ENCODE measurements at regions not wholly inside any gene's neighbourhood (a gene's known extent, or its start where the extent isn't known, plus 50 kb on each side); places are given as distances from the start of the nearest gene placed in this dataset.

DNA sequence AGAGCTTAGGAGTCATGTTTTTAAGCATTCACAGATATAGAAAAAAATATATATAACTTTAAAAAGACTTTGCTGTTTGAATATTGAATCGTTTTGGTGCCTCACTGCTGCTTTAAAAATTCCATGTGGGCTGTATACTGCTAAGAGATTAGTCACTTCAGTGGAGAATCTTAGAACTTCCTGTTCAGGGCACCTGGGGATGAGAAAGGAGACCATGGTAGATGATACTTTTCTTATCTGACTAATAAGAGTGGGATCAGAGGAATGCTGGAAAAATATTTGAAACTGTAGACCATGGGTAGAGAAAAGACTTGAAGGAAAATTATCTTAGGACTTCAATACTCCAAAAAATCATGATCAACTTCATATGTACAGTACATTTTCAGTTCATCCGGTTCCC is 442.2 kb upstream of the SETBP1 start:
- no peak for DNase-seq
- no peaks in the 10 kb centered on the region for H3K27me3 ChIP-seq
- no peak overlapping the region for H3K27ac ChIP-seq
- 53 to 73% (median 56%) methylated on average over 2 of the region's 2 CpGs for WGBS, 5 donors
- intact Hi-C loops (cut with DNase I; ENCODE audit: low total_unique reads), result no loop called here
- no peaks in the 10 kb centered on the region for H3K36me3 ChIP-seq
- H3K9me3 ChIP-seq, result no peaks in the 10 kb centered on the region
- H3K4me3 ChIP-seq, result no peak overlapping the region
- TF ChIP-seq POLR2A (IDR thresholded peaks at IDR 0.05) (no peak), EP300 (IDR thresholded peaks at IDR 0.05) (no peak)
- no peaks in the 10 kb centered on the region for H3K4me1 ChIP-seq

DNA sequence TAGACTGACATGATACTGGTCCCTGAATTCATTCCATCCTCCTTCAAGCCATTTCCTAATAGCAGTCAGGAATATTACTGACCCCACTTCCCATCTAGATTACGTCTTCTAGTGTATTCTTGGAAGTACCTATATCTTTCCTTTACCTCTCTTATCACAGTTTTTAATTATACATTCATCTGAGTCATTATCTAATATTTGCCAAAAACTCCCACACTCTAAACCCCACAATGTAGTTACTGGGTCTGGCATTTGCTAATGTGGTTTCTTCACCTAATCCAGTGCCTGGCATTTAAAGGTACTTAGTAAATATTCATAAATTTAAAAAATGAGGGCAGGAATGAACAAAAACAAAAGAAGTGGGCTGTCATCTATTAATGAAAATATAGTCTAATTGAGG is 441.8 kb upstream of the SETBP1 start:
- H3K36me3 ChIP-seq, result no peaks in the 10 kb centered on the region
- no peak for TF ChIP-seq EP300 (IDR thresholded peaks at IDR 0.05)
- no peak for TF ChIP-seq POLR2AphosphoS5 (IDR thresholded peaks at IDR 0.05)
- TF ChIP-seq POLR2A (IDR thresholded peaks at IDR 0.05), result no peak
- TF ChIP-seq, protein P1, sequence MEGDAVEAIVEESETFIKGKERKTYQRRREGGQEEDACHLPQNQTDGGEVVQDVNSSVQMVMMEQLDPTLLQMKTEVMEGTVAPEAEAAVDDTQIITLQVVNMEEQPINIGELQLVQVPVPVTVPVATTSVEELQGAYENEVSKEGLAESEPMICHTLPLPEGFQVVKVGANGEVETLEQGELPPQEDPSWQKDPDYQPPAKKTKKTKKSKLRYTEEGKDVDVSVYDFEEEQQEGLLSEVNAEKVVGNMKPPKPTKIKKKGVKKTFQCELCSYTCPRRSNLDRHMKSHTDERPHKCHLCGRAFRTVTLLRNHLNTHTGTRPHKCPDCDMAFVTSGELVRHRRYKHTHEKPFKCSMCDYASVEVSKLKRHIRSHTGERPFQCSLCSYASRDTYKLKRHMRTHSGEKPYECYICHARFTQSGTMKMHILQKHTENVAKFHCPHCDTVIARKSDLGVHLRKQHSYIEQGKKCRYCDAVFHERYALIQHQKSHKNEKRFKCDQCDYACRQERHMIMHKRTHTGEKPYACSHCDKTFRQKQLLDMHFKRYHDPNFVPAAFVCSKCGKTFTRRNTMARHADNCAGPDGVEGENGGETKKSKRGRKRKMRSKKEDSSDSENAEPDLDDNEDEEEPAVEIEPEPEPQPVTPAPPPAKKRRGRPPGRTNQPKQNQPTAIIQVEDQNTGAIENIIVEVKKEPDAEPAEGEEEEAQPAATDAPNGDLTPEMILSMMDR (IDR thresholded peaks at IDR 0.05), result no peak
- no peak for DNase-seq
- H3K4me1 ChIP-seq, result no peaks in the 10 kb centered on the region
- H3K9me3 ChIP-seq, result no peaks in the 10 kb centered on the region
- 45 to 72% (median 66%) methylated on average over 1 of the region's 1 CpG for WGBS, 5 donors
- no peak overlapping the region for H3K27ac ChIP-seq
- intact Hi-C loops (cut with DNase I; ENCODE audit: low total_unique reads), result no loop called here
- H3K27me3 ChIP-seq, result no peaks in the 10 kb centered on the region
- H3K4me3 ChIP-seq, result no peak overlapping the region

DNA sequence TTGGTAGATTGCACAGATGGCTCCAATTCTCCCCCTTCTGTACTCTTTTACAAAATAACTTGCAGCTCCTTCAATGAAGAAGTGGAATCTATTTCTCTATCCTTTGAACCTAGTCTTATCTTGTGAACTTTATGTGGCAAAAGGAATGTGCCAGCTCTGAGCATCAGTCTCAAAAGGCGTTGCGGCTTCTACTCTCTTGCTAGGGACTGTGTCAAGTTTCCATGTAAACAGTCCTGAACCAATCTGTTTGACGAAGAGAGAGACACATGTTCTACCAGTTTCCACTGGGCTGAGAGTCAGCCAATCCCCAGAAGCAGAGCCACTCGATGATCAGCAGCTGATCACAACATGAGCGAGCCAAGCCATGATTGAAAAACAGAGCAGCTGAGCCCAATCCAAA is 439.7 kb upstream of the SETBP1 start:
- 58 to 79% (median 70%) methylated on average over 5 of the region's 5 CpGs for WGBS, 5 donors
- H3K27me3 ChIP-seq, result no peaks in the 10 kb centered on the region
- no peak overlapping the region for H3K4me3 ChIP-seq
- intact Hi-C loops (cut with DNase I; ENCODE audit: low total_unique reads), result no loop called here
- H3K36me3 ChIP-seq, result no peaks in the 10 kb centered on the region
- DNase-seq, result no peak
- TF ChIP-seq EP300 (IDR thresholded peaks at IDR 0.05) (no peak), POLR2AphosphoS5 (IDR thresholded peaks at IDR 0.05) (no peak), POLR2A (IDR thresholded peaks at IDR 0.05) (no peak)
- TF ChIP-seq, protein P1 (IDR thresholded peaks at IDR 0.05), result no peak
- no peaks in the 10 kb centered on the region for H3K9me3 ChIP-seq
- no peaks in the 10 kb centered on the region for H3K4me1 ChIP-seq
- H3K27ac ChIP-seq, result no peak overlapping the region

DNA sequence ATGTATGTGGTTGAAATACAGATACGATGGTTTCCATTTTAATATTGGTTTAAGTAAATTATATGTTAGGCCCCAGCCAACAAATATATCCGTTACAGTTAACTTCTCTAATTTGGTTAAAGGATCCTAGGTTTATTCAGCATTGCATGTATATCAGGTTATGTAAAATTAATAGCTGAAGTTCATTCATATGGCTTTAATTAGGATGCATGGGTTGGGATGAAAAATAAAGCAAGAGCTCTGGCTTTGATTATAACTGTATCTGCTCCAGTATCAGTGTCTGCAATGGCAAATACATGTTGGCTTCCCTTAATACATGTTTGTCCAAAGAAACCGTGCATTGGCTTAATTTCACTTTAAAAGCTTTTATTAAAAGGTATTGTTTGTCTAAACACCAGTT is 435.7 kb upstream of the SETBP1 start:
- Histone ChIP-seq H3K9me3 (no peaks in the 10 kb centered on the region), H3K4me1 (no peaks in the 10 kb centered on the region), H3K27ac (no peak overlapping the region), H3K4me3 (no peak overlapping the region), H3K27me3 (no peaks in the 10 kb centered on the region), H3K36me3 (no peaks in the 10 kb centered on the region)
- no peak for DNase-seq
- 63 to 74% (median 71%) methylated on average over 3 of the region's 3 CpGs for whole genome bisulfite sequencing, 5 donors
- TF ChIP-seq POLR2AphosphoS5 (IDR thresholded peaks at IDR 0.05) (no peak), POLR2A (IDR thresholded peaks at IDR 0.05) (no peak), EP300 (IDR thresholded peaks at IDR 0.05) (no peak)
- TF ChIP-seq, protein P1 (IDR thresholded peaks at IDR 0.05), result no peak
- intact Hi-C loops (cut with DNase I; ENCODE audit: low total_unique reads), result no loop called here

DNA sequence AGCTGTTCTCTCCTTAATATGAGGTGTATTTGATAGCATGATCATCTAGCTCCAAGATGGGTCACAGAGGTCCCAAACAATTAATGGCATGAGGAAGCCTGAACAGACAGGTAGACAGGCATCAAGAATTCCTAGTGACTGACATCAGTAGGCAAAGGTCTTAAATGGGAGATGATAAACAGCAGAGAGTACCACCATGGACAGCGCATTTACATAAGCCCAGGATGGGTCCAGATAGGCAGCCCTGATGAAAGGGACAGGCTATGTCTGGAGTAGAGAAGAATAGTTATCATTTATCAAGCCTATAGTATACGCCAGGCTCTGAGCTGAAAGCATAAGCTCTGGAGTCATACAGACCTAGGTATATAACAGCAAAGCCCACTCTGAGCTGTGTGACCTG is 434.7 kb upstream of the SETBP1 start:
- H3K27ac ChIP-seq, result no peak overlapping the region
- H3K9me3 ChIP-seq, result no peaks in the 10 kb centered on the region
- H3K27me3 ChIP-seq, result no peaks in the 10 kb centered on the region
- 82 to 91% (median 86%) methylated on average over 2 of the region's 2 CpGs for WGBS, 5 donors
- no peaks in the 10 kb centered on the region for H3K36me3 ChIP-seq
- no peak for DNase-seq
- TF ChIP-seq, protein P1 (IDR thresholded peaks at IDR 0.05), result no peak
- TF ChIP-seq POLR2AphosphoS5 (IDR thresholded peaks at IDR 0.05), result no peak
- TF ChIP-seq POLR2A (IDR thresholded peaks at IDR 0.05), result no peak
- no peak for TF ChIP-seq EP300 (IDR thresholded peaks at IDR 0.05)
- no peak overlapping the region for H3K4me3 ChIP-seq
- intact Hi-C loops (cut with DNase I; ENCODE audit: low total_unique reads), result no loop called here
- H3K4me1 ChIP-seq, result no peaks in the 10 kb centered on the region
